OCI-LY7 (cell line): ENCODE measurements at regions not wholly inside any gene's neighbourhood (a gene's known extent, or its start where the extent isn't known, plus 50 kb on each side); places are given as distances from the start of the nearest gene placed in this dataset.

Experiments
- BruUV-seq: library from RNA; stranded (reverse); fragments of 400-500 nt; replicated peaks from 2 replicates; lab custom pipeline; 2021; lab: Mats Ljungman, UMichigan
- CTCF ChIA-PET: fragments of 300-600 bp; sonication (Branson Sonifier 250); formaldehyde crosslinking; loops from one replicate; lab custom pipeline; 2022; ENCODE audit warnings: antibody characterized with exemption; ENCODE audit not compliant: unreplicated experiment; lab: Charles Lee
- POLR2A ChIA-PET: fragments of 300-600 bp; sonication (Branson Sonifier 250); formaldehyde crosslinking; loops from one replicate; lab custom pipeline; 2022; ENCODE audit warnings: antibody characterized with exemption; lab: Charles Lee
- DNase-seq: peaks from one replicate; pipeline ENCODE4 v3.0.0-alpha.2; 2015; ENCODE audit warnings: low spot score
- H2AFZ ChIP-seq: fragments of 200-600 bp; sonication (generic), shearing (Covaris generic); 2 replicates; pipeline ENCODE4 v1.6.1; 2014; ENCODE audit warnings: mild to moderate bottlenecking, antibody characterized with exemption, low read length, moderate library complexity
- H3K27ac ChIP-seq: fragments of 200-600 bp; sonication (generic); 2 replicates; pipeline ENCODE4 v1.5.1; 2014; ENCODE audit warnings: mixed run types, low read depth, mild to moderate bottlenecking, moderate library complexity, low read length, inconsistent platforms; ENCODE audit not compliant: poor library complexity, severe bottlenecking
- H3K36me3 ChIP-seq: fragments of 200-600 bp; sonication (generic); 2 replicates; pipeline ENCODE4 v1.6.1; 2014; ENCODE audit warnings: mild to moderate bottlenecking, antibody characterized with exemption, low read length, moderate library complexity, mixed read lengths; ENCODE audit not compliant: insufficient read depth
- H3K4me1 ChIP-seq: fragments of 200-600 bp; sonication (generic); 2 replicates; pipeline ENCODE4 v1.5.1; 2014; ENCODE audit warnings: mild to moderate bottlenecking, low read length; ENCODE audit not compliant: insufficient read depth, poor library complexity, severe bottlenecking
- H3K4me2 ChIP-seq: fragments of 200-600 bp; sonication (generic); 2 replicates; pipeline ENCODE4 v1.6.1; 2014; ENCODE audit warnings: mild to moderate bottlenecking, low read length
- H3K4me3 ChIP-seq: fragments of 200-600 bp; sonication (generic); 2 replicates; pipeline ENCODE4 v1.5.1; 2014; ENCODE audit warnings: mild to moderate bottlenecking, low read depth, low read length; ENCODE audit not compliant: poor library complexity, severe bottlenecking
- H3K79me2 ChIP-seq: fragments of 200-600 bp; sonication (generic); 2 replicates; pipeline ENCODE4 v1.6.1; 2016; ENCODE audit warnings: low read depth, mild to moderate bottlenecking, low read length, moderate library complexity, mixed read lengths; ENCODE audit not compliant: insufficient read depth
- H3K9me2 ChIP-seq: fragments of 200-600 bp; sonication (generic); 2 replicates; pipeline ENCODE4 v1.6.1; 2016; ENCODE audit warnings: mild to moderate bottlenecking, low read length, mixed read lengths; ENCODE audit not compliant: insufficient read depth
- H3K9me3 ChIP-seq: fragments of 200-600 bp; sonication (generic); 2 replicates; pipeline ENCODE4 v1.6.1; 2014; ENCODE audit warnings: mild to moderate bottlenecking, mixed run types, low read length, mixed read lengths
- H4K20me1 ChIP-seq: fragments of 200-600 bp; sonication (generic); 2 replicates; pipeline ENCODE4 v1.6.1; 2014; ENCODE audit warnings: mild to moderate bottlenecking, antibody characterized with exemption, low read length, moderate library complexity, mixed read lengths; ENCODE audit not compliant: insufficient read depth
- EZH2phosphoT487 ChIP-seq: fragments of 200-600 bp; sonication (generic); IDR thresholded peaks from 2 replicates; pipeline ENCODE4 v1.6.1; 2018; ENCODE audit warnings: low read depth, borderline replicate concordance, mild to moderate bottlenecking, mixed run types, antibody characterized with exemption, low read length, moderate library complexity, mixed read lengths
- intact Hi-C: fragments of 100-400 bp; cut with micrococcal nuclease; formaldehyde crosslinking; loops from one replicate; pipeline ENCODE4 v1.10.0; 2022; ENCODE audit not compliant: unreplicated experiment
- TF ChIP-seq, protein P1 (sequence below): fragments of 200-600 bp; sonication (generic); conservative IDR thresholded peaks from 2 replicates; pipeline ENCODE4 v1.5.1; 2014; ENCODE audit warnings: mild to moderate bottlenecking, antibody characterized with exemption, low read length, moderate library complexity, mixed read lengths

DNA sequence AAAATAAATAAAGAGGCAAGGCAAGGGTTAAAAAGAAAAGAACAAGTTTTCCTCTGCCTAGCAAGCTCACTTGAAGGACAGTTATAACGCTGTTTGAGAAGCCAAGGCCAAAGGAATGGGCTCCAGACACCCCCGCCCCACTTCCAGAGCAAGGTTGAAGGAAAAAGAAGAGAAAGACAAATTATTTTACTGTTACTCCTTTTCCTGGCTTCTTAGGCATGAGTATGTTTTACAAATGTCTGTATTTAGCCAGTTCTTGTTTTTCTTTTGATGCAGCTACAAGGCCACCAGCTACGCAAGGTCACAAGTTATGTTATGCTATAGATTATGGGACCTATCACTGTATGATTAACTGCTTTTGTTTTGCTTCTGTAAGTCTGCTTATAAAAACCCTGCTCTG is 94.6 kb downstream of the ZNF22 start:
- Histone ChIP-seq H3K9me3 (no peaks in the 10 kb centered on the region), H3K36me3 (no peaks in the 10 kb centered on the region), H3K79me2 (no peaks in the 10 kb centered on the region), H3K4me3 (no peak overlapping the region), H3K4me1 (no peaks in the 10 kb centered on the region), H2AFZ (no peak overlapping the region), H3K4me2 (no peak overlapping the region), H4K20me1 (no peaks in the 10 kb centered on the region), H3K9me2 (no peaks in the 10 kb centered on the region), H3K27ac (no peak overlapping the region)
- intact Hi-C loops = no loop called here
- TF ChIP-seq EZH2phosphoT487 = no peak
- TF ChIP-seq, protein P1, sequence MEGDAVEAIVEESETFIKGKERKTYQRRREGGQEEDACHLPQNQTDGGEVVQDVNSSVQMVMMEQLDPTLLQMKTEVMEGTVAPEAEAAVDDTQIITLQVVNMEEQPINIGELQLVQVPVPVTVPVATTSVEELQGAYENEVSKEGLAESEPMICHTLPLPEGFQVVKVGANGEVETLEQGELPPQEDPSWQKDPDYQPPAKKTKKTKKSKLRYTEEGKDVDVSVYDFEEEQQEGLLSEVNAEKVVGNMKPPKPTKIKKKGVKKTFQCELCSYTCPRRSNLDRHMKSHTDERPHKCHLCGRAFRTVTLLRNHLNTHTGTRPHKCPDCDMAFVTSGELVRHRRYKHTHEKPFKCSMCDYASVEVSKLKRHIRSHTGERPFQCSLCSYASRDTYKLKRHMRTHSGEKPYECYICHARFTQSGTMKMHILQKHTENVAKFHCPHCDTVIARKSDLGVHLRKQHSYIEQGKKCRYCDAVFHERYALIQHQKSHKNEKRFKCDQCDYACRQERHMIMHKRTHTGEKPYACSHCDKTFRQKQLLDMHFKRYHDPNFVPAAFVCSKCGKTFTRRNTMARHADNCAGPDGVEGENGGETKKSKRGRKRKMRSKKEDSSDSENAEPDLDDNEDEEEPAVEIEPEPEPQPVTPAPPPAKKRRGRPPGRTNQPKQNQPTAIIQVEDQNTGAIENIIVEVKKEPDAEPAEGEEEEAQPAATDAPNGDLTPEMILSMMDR = no peak
- CTCF ChIA-PET = no interaction called here
- BruUV-seq = no TSS peak
- POLR2A ChIA-PET = interaction anchor here (1.3 kb wide), 1 partner anchor 125 kb away, joined by 3 read pairs; no protein-coding TSS in a partner anchor
- DNase-seq = no peak

DNA sequence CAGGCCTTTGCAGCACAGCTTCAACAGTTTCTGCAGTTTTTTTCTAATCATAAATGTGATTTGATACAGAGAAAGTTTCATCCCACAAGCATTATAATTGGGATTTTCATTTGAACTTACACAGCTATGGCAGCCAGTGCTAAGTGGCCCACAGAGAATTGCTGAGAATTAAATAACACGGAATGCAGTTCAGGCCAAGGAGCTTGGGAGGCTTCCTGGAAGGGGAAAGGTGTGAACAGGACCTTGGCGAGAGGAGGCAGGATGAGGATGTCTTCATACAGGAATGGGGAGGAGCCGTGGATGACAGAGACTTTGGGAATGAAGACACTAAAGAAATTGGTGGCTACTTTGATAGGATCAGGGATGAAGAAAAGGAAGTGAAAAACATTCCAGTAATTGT is 95.3 kb downstream of the ZNF22 start:
- no peak for DNase-seq
- Histone ChIP-seq H3K79me2 (no peaks in the 10 kb centered on the region), H3K4me3 (no peak overlapping the region), H3K4me1 (no peaks in the 10 kb centered on the region), H3K9me3 (no peaks in the 10 kb centered on the region), H4K20me1 (no peaks in the 10 kb centered on the region), H3K4me2 (no peak overlapping the region), H3K36me3 (no peaks in the 10 kb centered on the region), H2AFZ (no peak overlapping the region), H3K27ac (no peak overlapping the region), H3K9me2 (no peaks in the 10 kb centered on the region)
- intact Hi-C loops = no loop called here
- POLR2A ChIA-PET = interaction anchor here (1.3 kb wide), 1 partner anchor 125 kb away, joined by 3 read pairs; no protein-coding TSS in a partner anchor
- BruUV-seq = no TSS peak
- CTCF ChIA-PET = no interaction called here
- TF ChIP-seq, protein P1 = no peak
- no peak for TF ChIP-seq EZH2phosphoT487

DNA sequence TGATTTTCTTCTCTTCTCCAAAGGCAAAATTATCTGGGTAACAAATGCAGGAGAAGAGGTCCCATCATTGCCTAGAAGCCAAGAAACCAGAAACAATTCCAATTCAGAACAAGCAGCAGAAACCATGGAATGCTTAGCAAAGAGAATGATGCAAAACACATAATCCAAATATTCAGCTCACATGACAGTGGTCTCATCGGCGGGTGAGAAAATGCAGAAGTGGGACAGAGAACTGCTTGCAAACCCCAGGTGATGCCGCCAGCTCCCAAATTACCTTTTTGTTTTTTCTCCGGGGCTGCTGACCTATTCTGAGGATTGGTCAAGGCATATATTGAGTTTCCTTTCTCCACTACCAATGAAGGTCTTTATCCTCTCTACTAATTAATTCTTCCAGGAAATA is 99.7 kb downstream of the ZNF22 start:
- ChIA-PET POLR2A (no interaction called here), CTCF (no interaction called here)
- Histone ChIP-seq H3K9me3 (no peaks in the 10 kb centered on the region), H3K9me2 (no peaks in the 10 kb centered on the region), H3K27ac (no peak overlapping the region), H3K36me3 (no peaks in the 10 kb centered on the region), H2AFZ (no peak overlapping the region), H3K79me2 (no peaks in the 10 kb centered on the region), H3K4me3 (no peak overlapping the region), H4K20me1 (no peaks in the 10 kb centered on the region), H3K4me1 (no peaks in the 10 kb centered on the region), H3K4me2 (no peak overlapping the region)
- intact Hi-C loops = no loop called here
- no TSS peak for BruUV-seq
- TF ChIP-seq, protein P1 = no peak
- no peak for TF ChIP-seq EZH2phosphoT487
- DNase-seq = no peak
